ENCODE measurements at regions not wholly inside any gene's neighbourhood (a gene's known extent, or its start where the extent isn't known, plus 50 kb on each side); places are given as distances from the start of the nearest gene placed in this dataset.

- TF ChIP-seq CTCF (conservative IDR thresholded peaks at IDR 0.05), result no peak
- no peak for TF ChIP-seq ZFX (IDR thresholded peaks at IDR 0.05)
Measured at GRCh38 chr21:28783641-28784185, 209.0 kb downstream of the LTN1 start.

GRCh38 chr21:28781602-28782276, 210.9 kb downstream of the LTN1 start:
- TF ChIP-seq CTCF (conservative IDR thresholded peaks at IDR 0.05) (peak; percentile 73), ZFX (IDR thresholded peaks at IDR 0.05) (no peak)
- no peak overlapping the region for H3K27ac ChIP-seq

More at GRCh38 chr21:28783641-28784185, 209.0 kb downstream of the LTN1 start:
- H3K27ac ChIP-seq, result no peak overlapping the region

- no peak for TF ChIP-seq CTCF (conservative IDR thresholded peaks at IDR 0.05)
Measured at GRCh38 chr21:28779914-28780313, 212.8 kb downstream of the LTN1 start.

GRCh38 chr21:28776251-28776650, 216.4 kb downstream of the LTN1 start:
- H3K27ac ChIP-seq, result peak overlapping the region; percentile 33; the same call in 1 of the 2 replicates
- no peak for TF ChIP-seq ZFX (IDR thresholded peaks at IDR 0.05)

More at GRCh38 chr21:28779914-28780313, 212.8 kb downstream of the LTN1 start:
- H3K27ac ChIP-seq, result no peak overlapping the region

- TF ChIP-seq ZFX (IDR thresholded peaks at IDR 0.05) (no peak), CTCF (conservative IDR thresholded peaks at IDR 0.05) (no peak)
Measured at GRCh38 chr21:28775071-28775470, 217.6 kb downstream of the LTN1 start.

GRCh38 chr21:28773036-28773435, 219.6 kb downstream of the LTN1 start:
- H3K27ac ChIP-seq, result no peak overlapping the region
- TF ChIP-seq CTCF (conservative IDR thresholded peaks at IDR 0.05) (no peak), ZFX (IDR thresholded peaks at IDR 0.05) (no peak)

More at GRCh38 chr21:28775071-28775470, 217.6 kb downstream of the LTN1 start:
- no peak overlapping the region for H3K27ac ChIP-seq

GRCh38 chr21:28771790-28772501, 220.7 kb downstream of the LTN1 start:
- TF ChIP-seq ZFX (IDR thresholded peaks at IDR 0.05) (no peak), CTCF (conservative IDR thresholded peaks at IDR 0.05) (no peak)
- H3K27ac ChIP-seq, result peak overlapping the region; percentile 75
